CD14-positive monocyte (primary cell): ENCODE measurements at regions not wholly inside any gene's neighbourhood (a gene's known extent, or its start where the extent isn't known, plus 50 kb on each side); places are given as distances from the start of the nearest gene placed in this dataset.

ENCODE experiments used
- DNase-seq, 3 donors: peaks; one replicate each; pipeline ENCODE4 v3.0.0-alpha.2; 2011 to 2022
- H2AFZ ChIP-seq: 2 replicates; pipeline ENCODE4 v1.6.0; 2012; ENCODE audit warnings: mild to moderate bottlenecking, low read depth, low read length, inconsistent platforms; ENCODE audit not compliant: insufficient read depth, poor library complexity, severe bottlenecking
- H3K27ac ChIP-seq, 2 donors: 1 replicate in 1 of 2; 2 replicates in 1 of 2; pipeline ENCODE4 v1.5.1; 2012 to 2013; ENCODE audit warnings: low read length in 2 of 2, control low read depth in 1 of 2, inconsistent platforms in 1 of 2, low read depth in 1 of 2, mild to moderate bottlenecking in 1 of 2
- H3K27me3 ChIP-seq, 2 donors: one replicate each; pipeline versions ENCODE4 v1.6.0 to v1.6.1; 2011 to 2013; ENCODE audit warnings: low read length in 2 of 2; ENCODE audit not compliant: control insufficient read depth in 2 of 2, insufficient read depth in 2 of 2
- H3K36me3 ChIP-seq, 2 donors: replicated peaks in 1 of 2; 1 replicate in 1 of 2; 2 replicates in 1 of 2; pipeline versions ENCODE4 v1.5.1 to v1.6.1; 2012 to 2013; ENCODE audit warnings: low read length in 2 of 2, control low read depth in 1 of 2, inconsistent platforms in 1 of 2, mild to moderate bottlenecking in 1 of 2; ENCODE audit not compliant: insufficient read depth in 2 of 2, control insufficient read depth in 1 of 2
- H3K4me1 ChIP-seq, 2 donors: 1 replicate in 1 of 2; 2 replicates in 1 of 2; pipeline versions ENCODE4 v1.5.1 to v1.6.1; 2012 to 2013; ENCODE audit warnings: low read length in 2 of 2, control low read depth in 1 of 2, inconsistent platforms in 1 of 2, mild to moderate bottlenecking in 1 of 2, moderate library complexity in 1 of 2; ENCODE audit not compliant: insufficient read depth in 2 of 2, control insufficient read depth in 1 of 2
- H3K4me2 ChIP-seq: replicated peaks from 2 replicates; pipeline ENCODE3; 2012; ENCODE audit warnings: low read length, moderate library complexity, mild to moderate bottlenecking; ENCODE audit not compliant: poor library complexity, severe bottlenecking; ENCODE audit errors: extremely low read depth
- H3K4me3 ChIP-seq, 3 experiments: fragments of 200-600 bp in 1 of 3; sonication (generic) in 1 of 3; replicated peaks in 1 of 3; 1 replicate in 2 of 3; 2 replicates in 1 of 3; pipeline ENCODE4 v1.5.1; 2011 to 2013; ENCODE audit warnings: low read length in 3 of 3, mild to moderate bottlenecking in 3 of 3, control low read depth in 2 of 3, low read depth in 2 of 3, inconsistent platforms in 1 of 3, moderate library complexity in 1 of 3
- H3K79me2 ChIP-seq: 2 replicates; pipeline ENCODE4 v1.6.0; 2012; ENCODE audit warnings: mild to moderate bottlenecking, control low read depth, inconsistent platforms, low read length, moderate library complexity; ENCODE audit not compliant: insufficient read depth
- H3K9ac ChIP-seq: 2 replicates; pipeline ENCODE4 v1.6.0; 2017; ENCODE audit warnings: low read length, mild to moderate bottlenecking; ENCODE audit not compliant: insufficient read depth, poor library complexity, severe bottlenecking
- H3K9me3 ChIP-seq, 2 donors: replicated peaks in 1 of 2; 1 replicate in 1 of 2; 2 replicates in 1 of 2; pipeline versions ENCODE4 v1.5.1 to v1.6.1; 2012 to 2013; ENCODE audit warnings: low read length in 2 of 2, control low read depth in 1 of 2; ENCODE audit not compliant: control insufficient read depth in 1 of 2, insufficient read depth in 1 of 2
- H4K20me1 ChIP-seq: 2 replicates; pipeline ENCODE4 v1.6.0; 2012; ENCODE audit warnings: mild to moderate bottlenecking, low read length, control low read depth, moderate library complexity; ENCODE audit not compliant: insufficient read depth
- H3K27ac Mint-ChIP-seq, 7 donors: one replicate each; pipeline ENCODE4 v1.8.0; 2020; ENCODE audit warnings: mild to moderate bottlenecking in 7 of 7, mixed read lengths in 7 of 7, moderate library complexity in 6 of 7, inconsistent platforms in 2 of 7
- H3K27me3 Mint-ChIP-seq, 3 donors: one replicate each; pipeline ENCODE4 v1.8.0; 2021 to 2022; ENCODE audit warnings: low read depth in 3 of 3, mild to moderate bottlenecking in 3 of 3, mixed read lengths in 3 of 3, moderate library complexity in 3 of 3, inconsistent platforms in 1 of 3
- H3K36me3 Mint-ChIP-seq, 2 donors: one replicate each; pipeline ENCODE4 v1.8.0; 2020; ENCODE audit warnings: mixed read lengths in 2 of 2, inconsistent platforms in 1 of 2, mild to moderate bottlenecking in 1 of 2
- H3K4me1 Mint-ChIP-seq: one replicate; pipeline ENCODE4 v1.8.0; 2020; ENCODE audit warnings: mild to moderate bottlenecking, mixed read lengths
- H3K4me3 Mint-ChIP-seq, 2 donors: one replicate each; pipeline ENCODE4 v1.8.0; 2020; ENCODE audit warnings: mild to moderate bottlenecking in 2 of 2, mixed read lengths in 2 of 2, moderate library complexity in 1 of 2
- H3K9me3 Mint-ChIP-seq, 7 donors: one replicate each; pipeline ENCODE4 v1.8.0; 2020 to 2022; ENCODE audit warnings: mixed read lengths in 7 of 7, mild to moderate bottlenecking in 6 of 7, moderate library complexity in 6 of 7, inconsistent platforms in 2 of 7
- CTCF ChIP-seq: fragments of 200-600 bp; IDR thresholded peaks from one replicate; pipeline ENCODE4 v1.8.0; 2022; ENCODE audit warnings: antibody characterized with exemption, mild to moderate bottlenecking
- WGBS: methylation state at CpG from one replicate; pipeline ENCODE4 v1.1.5; 2013; ENCODE audit warnings: missing lambda C conversion rate; ENCODE audit not compliant: insufficient coverage; 5-methylcytosine and 5-hydroxymethylcytosine counted together
- intact Hi-C, 2 donors: fragments of 100-400 bp; cut with micrococcal nuclease; formaldehyde crosslinking; loops; one replicate each; pipeline versions ENCODE4 v1.15.0 to v1.15.1; 2023

GRCh38 chr9:75529463-75529862, 361.0 kb upstream of the PCSK5 start:
- Mint-ChIP-seq H3K4me1 (no peaks in the 10 kb centered on the region), H3K36me3 (no peaks in the 10 kb centered on the region)

DNA sequence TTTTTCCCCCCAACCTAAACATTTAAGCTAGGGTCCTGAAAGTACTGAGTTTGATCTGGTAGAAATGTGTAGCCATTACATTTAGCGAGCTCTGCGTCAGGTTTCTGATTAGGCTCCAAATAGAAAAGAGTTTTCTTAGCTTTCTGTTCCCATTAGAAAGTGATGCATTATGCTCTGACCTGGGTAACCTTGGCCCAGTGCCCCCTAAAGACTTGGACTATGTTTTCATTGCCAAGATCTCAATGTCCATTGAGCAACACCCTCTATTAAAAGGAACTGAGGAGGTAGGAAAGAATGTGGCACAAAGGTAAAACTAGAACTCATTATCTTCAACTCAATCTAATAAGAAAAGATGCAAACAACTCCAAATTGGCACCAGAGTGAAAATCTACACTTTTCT, 358.9 kb upstream of the PCSK5 start:
- no peak overlapping the region for H3K4me2 ChIP-seq
- intact Hi-C loops, result no loop called here
- H3K79me2 ChIP-seq, result no peaks in the 10 kb centered on the region
- H3K4me3 ChIP-seq, result no peak overlapping the region
- H3K27me3 ChIP-seq, result no peaks in the 10 kb centered on the region
- WGBS, result 100% methylated on average over 1 of the region's 2 CpGs
- no peak for TF ChIP-seq CTCF
- Mint-ChIP-seq H3K4me3 (no peak overlapping the region), H3K36me3 (no peaks in the 10 kb centered on the region), H3K27ac (no peak overlapping the region), H3K9me3 (peaks cover 0 to 7% (median 4%) of the 10 kb centered on the region in 7 donors), H3K27me3 (peaks cover 0 to 3% (median 0%) of the 10 kb centered on the region in 3 donors), H3K4me1 (no peaks in the 10 kb centered on the region)
- DNase-seq, result no peak
- H3K9ac ChIP-seq, result no peak overlapping the region
- no peaks in the 10 kb centered on the region for H3K36me3 ChIP-seq
- no peaks in the 10 kb centered on the region for H3K4me1 ChIP-seq
- no peak overlapping the region for H3K27ac ChIP-seq
- no peak overlapping the region for H2AFZ ChIP-seq
- H3K9me3 ChIP-seq, result peaks cover 0 to 10% of the 10 kb centered on the region in 2 donors
- H4K20me1 ChIP-seq, result no peaks in the 10 kb centered on the region

More at GRCh38 chr9:75529463-75529862, 361.0 kb upstream of the PCSK5 start:
- H3K36me3 ChIP-seq, result no peaks in the 10 kb centered on the region
- no peaks in the 10 kb centered on the region for H3K27me3 ChIP-seq
- no peak overlapping the region for H3K4me2 ChIP-seq
- intact Hi-C loops, result no loop called here
- peaks cover 0 to 20% of the 10 kb centered on the region in 2 donors for H3K9me3 ChIP-seq
- DNase-seq, result no peak
- TF ChIP-seq CTCF, result no peak
- Mint-ChIP-seq H3K27ac (no peak overlapping the region), H3K4me3 (no peak overlapping the region), H3K9me3 (peaks cover 11 to 20% (median 13%) of the 10 kb centered on the region in 7 donors), H3K27me3 (peaks cover 0 to 2% (median 1%) of the 10 kb centered on the region in 3 donors)
- H3K27ac ChIP-seq, result no peak overlapping the region
- H3K4me3 ChIP-seq, result no peak overlapping the region
- no peak overlapping the region for H2AFZ ChIP-seq
- no peaks in the 10 kb centered on the region for H3K79me2 ChIP-seq
- no peaks in the 10 kb centered on the region for H4K20me1 ChIP-seq
- no peak overlapping the region for H3K9ac ChIP-seq
- H3K4me1 ChIP-seq, result no peaks in the 10 kb centered on the region
